ENCODE measurements at regions not wholly inside any gene's neighbourhood (a gene's known extent, or its start where the extent isn't known, plus 50 kb on each side); places are given as distances from the start of the nearest gene placed in this dataset.
A peak's percentile ranks its signal among the peaks of the same experiment; 100 is the strongest.

DNA sequence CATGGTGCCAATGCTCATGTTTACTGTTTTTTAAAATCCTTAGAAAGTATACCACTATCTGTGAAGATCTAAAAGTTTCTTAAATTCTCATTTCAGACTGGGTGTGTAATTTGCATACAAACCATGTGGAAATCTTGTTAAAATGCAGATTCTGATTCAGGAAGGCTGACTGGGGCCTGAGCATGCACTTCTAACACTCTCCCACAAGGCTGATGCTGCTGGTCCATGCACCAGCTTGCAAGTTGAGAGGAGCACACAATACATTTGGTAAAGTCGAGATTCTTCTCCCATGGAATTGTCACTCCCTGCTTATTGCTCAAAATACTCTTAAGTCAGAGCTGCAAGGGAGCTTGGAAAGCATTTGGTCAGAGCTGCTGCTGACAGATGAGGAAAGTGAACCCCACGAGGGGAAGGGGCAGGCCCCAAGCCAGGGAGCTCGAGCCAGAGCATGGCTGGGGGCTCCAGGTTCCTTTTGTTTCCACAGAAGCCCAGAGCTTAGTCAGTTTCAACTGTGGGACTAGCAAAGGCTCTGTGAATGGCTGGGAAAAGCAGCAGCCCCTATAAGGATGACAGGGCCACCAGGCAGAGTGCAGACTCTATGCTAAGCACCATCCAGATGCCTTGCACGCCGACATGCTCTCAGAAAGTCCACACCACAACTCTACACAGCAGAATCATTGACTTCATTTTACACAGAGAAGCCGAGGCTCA, 93.5 kb upstream of the HAND1 start:
- H2BK12ac ChIP-seq (ENCODE audit: low read depth, low read length) = no peak overlapping the region
- no peaks in the 10 kb centered on the region for H3K79me2 ChIP-seq (ENCODE audit: control insufficient read depth in 1 of 2, insufficient read depth in 2 of 2, low read length in 2 of 2)
- H4K8ac ChIP-seq (ENCODE audit: extremely low read depth, insufficient read depth, low read length) = peak overlapping the region; percentile 73; the same call in 1 of the 2 replicates
- peak overlapping the region; percentile 52 for H4K5ac ChIP-seq (ENCODE audit: insufficient read length, low read depth, low read length)
- no peak overlapping the region for H3K4me3 ChIP-seq (ENCODE audit: extremely low read depth in 1 of 4, insufficient read depth in 2 of 4, low read depth in 3 of 4, low read length in 4 of 4)
- no peak overlapping the region for H3K56ac ChIP-seq (replicated peaks; ENCODE audit: insufficient read length, low read depth, low read length)
- H3K23ac ChIP-seq (ENCODE audit: insufficient read length) = no peak overlapping the region
- peak overlapping the region; percentile 32 for H4K91ac ChIP-seq (replicated peaks; ENCODE audit: insufficient read length, low read length)
- H2BK20ac ChIP-seq (ENCODE audit: low read length) = no peak overlapping the region
- H3K4ac ChIP-seq (replicated peaks; ENCODE audit: insufficient read length, low read depth, low read length) = no peak overlapping the region
- no peaks in the 10 kb centered on the region for H4K20me1 ChIP-seq (replicated peaks in 1 of 2; ENCODE audit: control insufficient read depth in 1 of 2, insufficient read depth in 2 of 2, low read length in 2 of 2)
- H2BK15ac ChIP-seq (ENCODE audit: low read length) = no peak overlapping the region
- ChIA-PET POLR2A (ENCODE audit: partially characterized antibody) (no interaction called here), CTCF (ENCODE audit: partially characterized antibody) (interaction anchor here (0.5 to 8.6 kb wide), 12 partner anchors 9 to 395 kb away, joined by 3 to 44 read pairs (median 4); no protein-coding TSS in a partner anchor)
- H2AFZ ChIP-seq (ENCODE audit: low read length) = peak overlapping the region; percentile 66
- H3K18ac ChIP-seq (ENCODE audit: extremely low read depth, low read length) = no peak overlapping the region
- H3K4me2 ChIP-seq (ENCODE audit: insufficient read depth in 1 of 2, low read depth in 2 of 2, low read length in 2 of 2) = no peak overlapping the region
- no peak overlapping the region for H3K27ac ChIP-seq (ENCODE audit: low read depth, low read length)
- no peak overlapping the region for H3K9ac ChIP-seq (replicated peaks in 1 of 4; ENCODE audit: extremely low read depth in 1 of 4, low read depth in 3 of 4, low read length in 3 of 4)
- H2BK5ac ChIP-seq (ENCODE audit: low read depth, low read length) = no peak overlapping the region
- H3K79me1 ChIP-seq (ENCODE audit: low read depth, low read length) = no peaks in the 10 kb centered on the region
- no peak for TF ChIP-seq CREB1 (IDR thresholded peaks at IDR 0.05)
- TF ChIP-seq, protein P1, sequence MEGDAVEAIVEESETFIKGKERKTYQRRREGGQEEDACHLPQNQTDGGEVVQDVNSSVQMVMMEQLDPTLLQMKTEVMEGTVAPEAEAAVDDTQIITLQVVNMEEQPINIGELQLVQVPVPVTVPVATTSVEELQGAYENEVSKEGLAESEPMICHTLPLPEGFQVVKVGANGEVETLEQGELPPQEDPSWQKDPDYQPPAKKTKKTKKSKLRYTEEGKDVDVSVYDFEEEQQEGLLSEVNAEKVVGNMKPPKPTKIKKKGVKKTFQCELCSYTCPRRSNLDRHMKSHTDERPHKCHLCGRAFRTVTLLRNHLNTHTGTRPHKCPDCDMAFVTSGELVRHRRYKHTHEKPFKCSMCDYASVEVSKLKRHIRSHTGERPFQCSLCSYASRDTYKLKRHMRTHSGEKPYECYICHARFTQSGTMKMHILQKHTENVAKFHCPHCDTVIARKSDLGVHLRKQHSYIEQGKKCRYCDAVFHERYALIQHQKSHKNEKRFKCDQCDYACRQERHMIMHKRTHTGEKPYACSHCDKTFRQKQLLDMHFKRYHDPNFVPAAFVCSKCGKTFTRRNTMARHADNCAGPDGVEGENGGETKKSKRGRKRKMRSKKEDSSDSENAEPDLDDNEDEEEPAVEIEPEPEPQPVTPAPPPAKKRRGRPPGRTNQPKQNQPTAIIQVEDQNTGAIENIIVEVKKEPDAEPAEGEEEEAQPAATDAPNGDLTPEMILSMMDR (IDR thresholded peaks at IDR 0.05; ENCODE audit: control extremely low read depth in 1 of 3, insufficient read depth in 1 of 3, low read depth in 1 of 3, low read length in 3 of 3) = peak in 1 of 3 experiments; percentile 5; a peak in 1 of 4 replicates
- H3K23me2 ChIP-seq (ENCODE audit: low read depth, low read length) = no peaks in the 10 kb centered on the region
- no peak for DNase-seq (ENCODE audit: low read depth in 1 of 2, low spot score in 2 of 2)
- H2AK5ac ChIP-seq (ENCODE audit: low read depth, low read length) = no peak overlapping the region
- H3K14ac ChIP-seq (ENCODE audit: insufficient read length) = no peak overlapping the region
- 74% methylated on average over 6 of the region's 6 CpGs; no CpG with 5 or more reads in 1 of the 2 experiments for WGBS, 2 experiments (ENCODE audit: extremely low coverage in 1 of 2, insufficient coverage in 1 of 2, insufficient read length in 1 of 2, insufficient replicate concordance in 2 of 2, low coverage in 1 of 2, low lambda C conversion rate in 2 of 2, missing lambda C conversion rate in 1 of 2)
- H3K27me3 ChIP-seq (replicated peaks in 1 of 4; ENCODE audit: control insufficient read depth in 3 of 4, extremely low read depth in 1 of 4, insufficient read depth in 3 of 4, low read length in 3 of 4) = peaks cover 0 to 4% (median 0%) of the 10 kb centered on the region in 4 experiments; a peak in 5 of 7 replicates
- no peak overlapping the region for H2BK120ac ChIP-seq (replicated peaks; ENCODE audit: low read depth, low read length)
- H3K36me3 ChIP-seq (ENCODE audit: control insufficient read depth in 2 of 4, insufficient read depth in 4 of 4, low read length in 3 of 4) = no peaks in the 10 kb centered on the region
- H3K4me1 ChIP-seq (replicated peaks in 1 of 4; ENCODE audit: control insufficient read depth in 3 of 4, insufficient read depth in 4 of 4, low read length in 3 of 4) = no peaks in the 10 kb centered on the region; a peak in 1 of 7 replicates
- FAIRE-seq = no peak
- no peaks in the 10 kb centered on the region for H3K9me3 ChIP-seq (ENCODE audit: insufficient read depth in 2 of 2, low read depth in 1 of 2, low read length in 1 of 2)
